Left forelimb (tissue), 1 donor: ENCODE measurements at regions not wholly inside any gene's neighbourhood (a gene's known extent, or its start where the extent isn't known, plus 50 kb on each side); places are given as distances from the start of the nearest gene placed in this dataset.

Experiments
- DNase-seq: peaks from one replicate; pipeline ENCODE4 v3.0.0-alpha.2; 2018; ENCODE audit warnings: low spot score

DNA sequence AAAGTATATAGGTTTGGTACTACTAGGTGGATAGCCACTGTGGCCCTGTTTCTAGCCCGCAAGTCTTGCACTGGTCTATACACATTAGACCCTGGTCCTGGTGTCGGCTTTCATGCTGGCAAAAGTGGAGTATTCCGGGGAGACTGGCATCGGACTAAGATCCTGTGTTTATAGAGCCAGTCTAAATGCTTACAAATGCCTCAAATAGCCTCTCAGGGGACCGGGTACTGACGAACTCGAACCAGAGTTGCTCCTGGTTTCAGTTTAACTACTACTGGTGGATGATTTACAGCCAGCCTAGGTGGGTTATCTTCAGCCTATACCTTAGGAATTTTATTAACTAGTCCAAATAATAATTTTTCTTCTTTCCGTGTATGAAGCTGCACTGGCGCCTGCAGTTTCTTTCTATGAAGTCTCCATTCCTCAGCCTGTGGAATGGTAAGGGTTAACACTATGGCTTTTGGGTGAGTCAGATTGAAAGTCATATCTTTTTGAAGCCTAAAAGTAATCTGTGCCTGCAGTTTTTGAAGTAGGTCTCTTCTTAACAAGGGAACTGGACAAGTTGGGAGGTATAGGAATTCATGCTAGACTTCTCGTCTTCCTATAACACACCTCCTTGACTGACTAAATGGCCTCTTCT is 51.3 kb downstream of the OR10H4 start:
- no peak for DNase-seq

DNA sequence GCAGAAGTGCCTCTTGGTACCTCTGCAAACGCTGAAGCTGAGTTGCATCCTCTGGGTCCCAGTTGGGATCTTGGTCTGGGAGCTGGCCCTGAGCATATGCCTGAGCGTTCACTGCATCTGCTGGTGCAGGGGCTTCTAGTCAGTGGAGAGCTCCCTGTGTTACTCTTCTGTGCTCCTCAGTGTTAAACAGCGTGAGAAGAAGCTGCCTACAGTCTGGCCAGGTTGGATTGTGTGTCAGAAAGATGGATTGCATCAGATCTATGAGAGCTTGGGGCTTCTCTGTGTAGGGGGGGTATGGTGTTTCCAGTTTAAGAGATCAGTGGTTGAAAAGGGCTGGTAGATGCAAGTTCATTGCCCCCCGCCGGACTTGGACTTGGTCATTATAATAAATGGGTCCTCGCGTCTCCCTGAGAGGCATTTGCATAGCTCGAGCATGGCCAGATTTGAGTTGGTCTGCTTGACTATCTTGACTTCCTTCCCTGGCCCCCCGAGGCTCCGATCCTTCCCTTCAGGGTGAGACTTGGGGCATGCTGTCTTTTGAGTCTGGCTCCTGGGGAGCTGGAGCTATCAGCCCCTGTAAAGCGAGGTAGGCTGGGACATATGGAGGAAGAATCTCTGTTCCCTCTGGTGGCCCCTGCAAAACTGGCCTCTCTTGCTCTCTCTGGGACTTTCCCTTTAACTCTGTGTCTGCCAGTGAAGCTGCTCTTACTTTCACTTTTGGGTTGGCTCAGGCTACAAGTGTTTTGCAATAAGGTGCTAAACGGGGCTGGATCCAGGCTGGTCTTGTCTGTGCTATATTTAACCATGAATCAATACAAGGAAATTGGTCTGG is 52.9 kb downstream of the OR10H4 start:
- DNase-seq: no peak

DNA sequence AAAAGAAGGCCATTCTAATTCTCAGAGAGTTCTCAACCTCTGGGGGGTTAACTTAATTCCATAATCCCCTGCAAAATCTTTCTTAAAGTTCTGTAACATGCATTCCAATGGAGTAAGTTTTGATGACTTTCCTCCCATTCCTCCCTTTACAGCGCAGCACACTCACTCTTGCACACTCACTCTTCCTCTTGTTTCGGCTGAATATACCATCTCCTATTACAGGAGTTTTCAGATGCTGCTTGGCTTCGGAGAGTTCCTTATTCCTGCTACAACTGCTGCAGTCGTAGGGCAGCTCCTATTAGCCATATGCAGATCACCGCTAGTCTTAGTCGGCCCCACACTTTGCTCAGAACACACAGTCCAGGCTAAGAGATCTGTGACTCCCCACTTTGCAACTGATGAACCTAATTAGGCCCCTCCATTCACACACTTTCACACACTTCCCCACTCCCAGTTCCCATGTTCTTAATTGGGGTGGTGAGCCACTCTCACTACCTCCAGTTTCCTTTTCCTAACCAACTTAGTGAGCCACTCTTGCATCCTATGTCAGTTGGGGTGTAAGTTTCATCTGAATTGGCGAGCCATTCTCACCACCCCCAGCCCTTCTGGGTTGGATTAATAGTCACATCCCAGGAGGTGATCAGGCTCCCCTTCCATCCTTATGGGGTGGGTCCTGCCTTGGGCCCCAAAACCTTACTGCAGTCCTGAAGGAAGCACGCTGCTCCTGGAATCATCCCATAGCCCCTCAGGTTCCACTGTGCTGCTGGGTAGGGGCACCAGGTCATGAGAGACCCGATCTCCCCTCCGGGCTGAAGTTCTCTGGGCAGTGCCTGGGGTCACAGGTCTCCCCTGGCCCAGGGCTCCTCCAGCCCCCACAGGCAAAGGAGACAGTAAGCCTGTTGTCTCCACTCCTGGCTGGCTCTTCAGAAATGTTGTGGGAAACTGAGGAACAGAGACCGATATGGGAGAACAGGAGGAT is 53.9 kb downstream of the OR10H4 start:
- DNase-seq: no peak

DNA sequence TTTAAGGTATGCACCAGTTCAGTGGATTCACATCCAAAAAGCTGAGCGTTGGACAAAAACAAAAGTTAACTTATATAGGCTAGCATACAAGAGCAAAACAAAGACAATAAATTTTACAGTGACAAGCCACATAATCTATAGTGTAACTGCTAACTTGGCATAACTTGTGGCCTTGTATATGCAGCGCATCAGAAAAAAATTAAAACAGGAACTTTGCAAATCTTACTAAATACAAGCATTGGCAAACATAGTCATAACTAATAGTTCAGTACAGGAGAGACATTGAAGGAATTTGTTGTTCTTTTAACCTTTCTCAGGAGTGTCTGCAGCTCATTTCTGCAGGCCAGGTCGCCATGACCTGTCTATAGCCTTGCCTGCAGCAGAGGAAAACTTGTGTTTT is 54.6 kb downstream of the OR10H4 start:
- no peak for DNase-seq

DNA sequence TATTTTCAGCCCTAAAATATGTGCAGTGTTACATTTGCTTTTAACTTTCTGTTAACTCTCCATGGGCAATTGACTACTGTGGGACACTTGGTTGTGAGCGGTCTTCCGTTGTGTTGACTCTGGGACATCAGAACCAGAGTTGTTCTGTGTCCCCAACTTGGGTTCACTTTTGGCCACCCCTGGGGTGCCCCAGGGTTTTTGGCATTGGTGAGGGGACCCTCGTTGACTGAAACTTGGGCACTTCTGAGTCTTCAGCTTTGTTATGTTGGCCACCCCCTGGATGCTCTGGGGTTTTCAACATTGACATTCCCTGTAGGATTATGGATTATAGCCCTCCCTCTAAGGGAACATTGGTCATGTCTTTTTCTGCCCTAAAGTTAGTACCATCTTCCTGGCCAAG is 57.1 kb downstream of the OR10H4 start:
- no peak for DNase-seq

DNA sequence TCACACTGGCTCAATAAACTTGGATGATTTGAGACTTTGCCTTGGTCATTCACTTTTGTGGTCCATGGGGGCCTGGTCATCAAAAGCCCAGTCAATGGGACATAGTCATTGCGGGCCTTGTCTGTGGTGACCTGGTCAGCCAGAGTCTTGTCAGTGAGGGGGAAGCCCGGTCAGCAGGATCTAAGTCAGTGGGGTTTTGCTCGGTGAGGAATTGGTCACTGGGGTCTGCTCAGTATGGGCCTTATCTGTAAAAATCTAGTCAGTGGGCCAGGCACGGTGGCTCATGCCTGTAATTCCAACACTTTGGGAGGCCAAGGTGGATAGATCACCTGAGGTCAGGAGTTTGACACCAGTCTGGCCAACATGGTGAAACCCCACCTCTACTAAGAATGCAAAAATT is 63.7 kb upstream of the TPM4 start:
- DNase-seq: no peak

DNA sequence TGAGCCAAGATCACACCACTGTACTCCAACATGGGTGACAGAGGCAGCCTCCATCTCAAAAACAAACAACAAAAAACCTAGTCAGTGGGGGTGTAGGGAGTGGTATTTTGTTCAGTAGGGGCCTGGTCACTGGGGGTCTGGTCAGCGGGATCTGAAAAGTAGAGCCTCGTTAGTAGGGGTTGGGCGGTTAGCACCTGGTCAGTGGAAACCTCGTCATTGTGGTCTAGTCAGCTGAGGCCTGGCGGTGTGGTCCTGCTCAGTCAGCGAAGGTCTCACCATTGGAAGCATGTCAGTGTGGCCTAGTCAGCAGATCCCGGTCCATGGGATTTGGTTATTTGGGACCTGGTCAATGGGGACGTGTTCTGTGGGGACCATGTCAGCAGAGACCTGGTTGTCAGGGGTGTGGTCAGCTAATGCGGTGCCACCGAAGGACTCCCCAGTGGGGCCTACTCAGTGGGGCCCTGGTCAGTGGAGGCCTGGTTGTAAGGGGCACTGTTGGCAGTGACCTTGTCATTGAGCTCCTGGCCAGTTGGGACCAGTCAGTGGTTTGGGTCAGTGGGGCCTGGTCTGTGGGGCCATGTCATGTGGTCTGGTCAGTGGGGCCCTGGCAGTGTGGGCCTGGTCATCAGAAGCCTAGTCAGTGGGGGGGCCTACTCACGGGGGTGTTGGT is 63.0 kb upstream of the TPM4 start:
- DNase-seq: no peak

DNA sequence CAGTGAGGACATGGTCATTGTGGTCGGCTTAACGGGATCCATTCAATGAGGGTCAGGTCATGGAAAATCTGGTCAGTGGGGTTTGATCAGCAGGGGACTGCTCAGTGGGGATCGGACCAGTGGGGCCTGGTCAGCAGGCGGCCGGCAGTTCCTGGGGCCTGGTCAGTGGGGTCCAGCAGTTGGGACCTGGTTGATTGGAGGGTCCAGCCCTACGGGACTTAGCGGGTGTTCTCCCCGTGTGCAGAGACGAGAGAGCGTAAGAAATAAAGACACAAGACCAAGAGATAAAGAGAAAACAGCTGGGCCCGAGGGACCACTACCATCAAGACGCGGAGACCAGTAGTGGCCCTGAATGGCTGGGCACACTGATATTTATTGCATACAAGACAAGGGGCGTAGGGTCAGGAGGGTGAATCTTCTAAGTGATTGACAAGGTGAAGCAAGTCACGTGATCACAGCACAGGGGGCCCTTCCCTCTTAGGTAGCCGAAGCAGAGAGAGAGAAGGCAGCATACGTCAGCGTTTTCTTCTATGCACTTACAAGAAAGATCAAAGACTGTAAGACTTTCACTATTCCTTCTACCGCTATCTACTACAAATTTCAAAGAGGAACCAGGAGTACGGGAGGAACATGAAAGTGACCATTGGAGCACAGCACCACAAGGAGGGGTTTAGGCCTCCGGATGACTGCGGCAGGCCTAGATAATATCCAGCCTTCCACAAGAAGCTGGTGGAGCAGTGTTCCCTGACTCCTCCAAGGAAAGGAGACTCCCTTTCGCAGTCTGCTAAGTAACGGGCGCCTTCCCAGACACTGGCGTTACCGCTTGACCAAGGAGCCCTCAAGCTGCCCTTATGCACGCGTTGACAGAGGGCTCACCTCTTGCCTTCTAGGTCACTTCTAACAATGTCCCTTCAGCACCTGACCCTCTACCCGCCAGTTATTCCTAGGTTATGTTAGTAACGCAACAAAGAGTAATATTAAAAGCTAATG is 62.1 kb upstream of the TPM4 start:
- no peak for DNase-seq

DNA sequence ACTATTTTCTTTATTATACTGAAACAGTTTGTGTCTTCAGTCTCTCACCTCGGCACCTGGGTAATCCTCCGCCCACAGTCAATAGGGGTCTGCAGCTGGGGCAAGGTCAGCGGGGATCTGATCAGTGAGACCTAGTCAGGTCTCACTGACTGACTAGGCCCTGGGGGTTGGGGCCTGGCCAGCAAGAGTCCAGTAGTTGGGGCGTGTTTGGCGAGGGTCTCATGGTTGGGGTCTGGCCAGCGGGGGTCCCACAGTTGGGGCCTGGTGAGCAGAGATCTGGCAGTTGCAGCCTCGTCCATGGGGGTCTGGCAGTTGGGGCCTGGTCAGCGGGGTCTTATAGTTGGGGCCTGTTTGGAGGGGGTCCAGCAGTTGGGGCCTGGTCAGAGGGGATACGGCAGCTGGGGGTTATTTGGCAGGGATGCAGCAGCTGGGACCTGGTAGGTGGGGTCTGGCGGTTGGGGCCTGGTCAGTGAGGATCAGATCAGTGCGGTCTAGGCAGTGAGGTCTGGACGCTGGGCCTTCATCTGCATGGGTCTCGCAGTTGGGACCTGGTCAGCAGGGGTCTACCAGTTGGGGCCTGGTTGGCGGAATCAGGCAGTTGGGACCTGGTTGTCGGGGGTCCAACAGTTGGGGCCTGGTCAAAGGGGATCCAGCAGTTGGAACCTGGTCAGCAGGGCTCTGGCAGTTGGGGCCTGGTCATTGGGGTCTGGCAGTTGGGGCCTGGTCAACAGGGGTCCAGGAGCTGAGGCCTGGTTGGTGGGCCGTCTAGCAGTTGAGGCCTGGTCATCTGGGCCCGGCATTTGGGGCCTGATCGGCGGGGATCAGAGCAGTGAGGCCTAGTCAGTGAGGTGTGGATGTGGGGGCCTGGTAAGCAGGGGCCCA is 61.1 kb upstream of the TPM4 start:
- DNase-seq: no peak

DNA sequence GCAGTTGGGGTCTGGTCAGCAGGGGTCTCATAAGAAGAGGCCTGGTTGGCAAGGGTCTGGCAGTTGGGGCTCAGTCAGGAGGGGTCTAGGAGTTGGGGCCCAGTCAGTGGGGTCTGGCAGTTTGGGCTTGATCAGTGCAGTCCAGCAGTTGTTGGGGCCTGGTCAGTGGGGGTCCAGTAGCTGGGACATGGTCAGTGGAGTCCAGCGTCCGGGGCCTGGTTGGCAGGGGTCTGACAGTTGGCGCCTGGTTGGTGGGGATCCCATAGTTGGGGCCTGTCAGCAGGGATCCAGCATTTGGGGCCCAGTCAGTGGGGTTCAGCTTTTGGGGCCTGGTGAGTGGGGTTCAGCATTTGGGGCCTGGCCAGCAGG is 60.5 kb upstream of the TPM4 start:
- DNase-seq: no peak

DNA sequence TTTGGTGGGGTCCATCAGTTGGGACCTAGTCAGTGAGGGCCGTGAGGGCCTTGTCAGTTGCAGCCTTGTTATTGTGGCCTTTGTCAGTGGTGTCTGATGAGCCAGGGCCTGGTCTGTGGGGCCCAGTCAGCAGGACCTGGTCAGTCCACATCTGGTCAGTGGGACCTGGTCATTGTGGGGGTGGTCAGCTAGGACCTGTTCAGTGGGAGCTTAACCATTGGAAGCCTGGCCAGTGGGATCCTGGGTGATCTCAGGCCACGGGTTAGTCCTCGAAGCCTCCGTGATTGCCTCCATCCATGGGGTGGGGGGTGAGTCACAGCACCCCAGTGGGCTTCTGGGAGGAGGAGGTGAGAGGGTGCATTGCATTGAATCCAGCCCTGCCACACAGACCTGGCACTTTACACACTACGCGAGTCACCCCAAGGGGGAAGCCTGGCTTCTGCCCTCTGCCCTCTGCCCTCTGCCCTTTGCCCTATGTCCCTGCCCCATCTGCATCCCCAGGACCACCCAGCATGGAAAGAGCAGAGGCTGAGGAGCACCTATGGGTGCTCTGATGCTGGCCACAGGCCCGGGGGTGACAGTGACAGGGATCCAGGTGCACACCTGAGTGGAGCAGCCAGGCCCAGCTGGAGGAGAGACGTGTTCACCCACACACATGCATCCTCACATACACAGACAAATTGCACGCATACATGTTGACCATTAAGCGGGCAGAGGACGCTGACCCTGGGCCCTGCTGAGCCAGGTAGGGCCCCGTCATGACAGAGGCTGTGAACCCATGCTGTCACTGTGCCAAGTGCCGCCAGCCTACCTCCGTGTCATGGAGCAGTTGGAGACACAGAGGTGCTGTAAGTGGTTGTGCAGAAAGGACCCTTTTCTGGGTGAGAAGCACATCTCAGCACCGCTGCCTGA is 59.8 kb upstream of the TPM4 start:
- no peak for DNase-seq

DNA sequence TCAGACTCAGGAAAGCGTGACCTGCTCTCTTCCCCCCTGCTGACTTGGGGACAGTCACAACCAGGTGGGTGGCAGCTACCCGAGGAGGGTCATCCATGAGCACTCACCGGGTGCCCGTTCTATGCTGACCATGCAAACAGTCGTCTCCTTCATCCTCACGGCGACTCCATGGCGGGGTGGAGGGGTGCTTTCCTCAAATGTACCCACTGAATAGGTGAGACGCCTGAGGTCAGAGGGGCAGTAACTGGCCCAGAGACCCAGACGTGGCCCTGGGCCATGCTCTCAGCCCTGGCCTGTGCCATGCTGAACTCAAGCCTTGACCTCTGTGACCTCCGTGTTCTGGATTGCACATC is 59.2 kb upstream of the TPM4 start:
- no peak for DNase-seq

DNA sequence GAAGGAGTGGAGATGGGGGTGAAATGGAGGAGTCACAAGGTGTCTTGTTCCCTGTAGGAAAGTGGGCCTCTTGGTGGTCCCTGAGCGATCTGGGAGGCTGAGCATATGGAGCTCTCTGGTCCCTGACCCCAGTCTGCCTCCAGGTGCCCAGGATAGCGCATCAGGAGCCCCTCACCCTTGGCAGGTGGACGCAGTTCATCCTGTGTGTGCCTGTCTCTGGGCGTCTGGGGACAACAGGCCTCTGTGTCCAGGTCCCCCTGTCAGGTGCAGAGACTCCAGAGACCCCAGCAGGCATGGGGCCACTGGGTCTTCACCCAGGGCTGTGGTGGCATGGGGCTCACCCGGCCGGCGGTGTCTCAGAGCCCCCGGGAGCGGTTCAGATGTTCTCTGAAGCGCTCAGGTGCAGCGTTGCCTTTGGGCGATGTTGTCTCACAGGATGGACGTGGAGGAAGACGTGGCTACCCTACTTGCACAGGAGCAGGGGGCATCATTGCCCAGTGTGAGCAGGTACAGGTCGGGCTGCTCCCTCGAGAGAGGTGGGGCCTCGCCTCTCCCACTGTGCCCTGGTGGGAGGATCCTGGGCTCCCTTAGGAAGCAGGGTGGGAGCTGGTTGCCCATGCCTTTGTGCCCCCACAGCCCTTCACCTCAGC is 58.1 kb upstream of the TPM4 start:
- DNase-seq: no peak

DNA sequence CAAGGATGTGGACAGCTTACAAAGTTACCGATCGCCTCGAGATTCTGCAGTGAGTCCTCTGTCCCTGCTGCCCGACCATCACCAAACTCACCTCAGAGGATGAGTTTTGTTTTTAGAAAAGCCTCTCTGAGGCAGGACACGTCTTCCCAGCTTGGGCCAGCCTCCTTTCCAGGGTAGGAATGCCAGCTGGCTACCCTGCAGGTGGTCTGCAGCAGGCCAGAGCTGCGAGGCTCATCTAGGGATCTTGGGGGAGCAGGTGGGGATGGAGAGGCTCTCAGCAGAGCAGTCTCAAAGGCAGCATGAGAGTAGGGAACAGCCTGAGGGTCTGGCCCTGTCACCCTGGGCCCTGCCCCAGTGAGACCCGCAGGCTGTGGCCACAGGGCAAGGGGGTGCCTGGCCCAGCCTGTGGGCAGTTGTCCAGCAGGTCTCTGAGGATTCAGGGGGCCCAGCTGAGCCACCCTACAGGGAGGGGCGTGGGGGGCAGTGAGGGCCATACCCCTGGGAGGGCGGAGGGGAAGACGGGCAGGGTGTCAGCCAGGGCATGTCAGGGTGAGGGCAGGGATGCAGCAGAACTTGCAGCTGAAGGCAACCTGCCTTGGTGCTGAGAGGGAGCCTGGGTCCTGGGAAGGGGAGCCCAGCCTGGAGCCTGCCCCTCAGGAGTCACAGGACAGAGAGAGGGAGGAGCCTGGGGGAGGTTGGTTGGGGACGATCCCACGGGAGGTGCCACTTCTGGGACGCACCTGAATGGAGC is 57.3 kb upstream of the TPM4 start:
- no peak for DNase-seq

DNA sequence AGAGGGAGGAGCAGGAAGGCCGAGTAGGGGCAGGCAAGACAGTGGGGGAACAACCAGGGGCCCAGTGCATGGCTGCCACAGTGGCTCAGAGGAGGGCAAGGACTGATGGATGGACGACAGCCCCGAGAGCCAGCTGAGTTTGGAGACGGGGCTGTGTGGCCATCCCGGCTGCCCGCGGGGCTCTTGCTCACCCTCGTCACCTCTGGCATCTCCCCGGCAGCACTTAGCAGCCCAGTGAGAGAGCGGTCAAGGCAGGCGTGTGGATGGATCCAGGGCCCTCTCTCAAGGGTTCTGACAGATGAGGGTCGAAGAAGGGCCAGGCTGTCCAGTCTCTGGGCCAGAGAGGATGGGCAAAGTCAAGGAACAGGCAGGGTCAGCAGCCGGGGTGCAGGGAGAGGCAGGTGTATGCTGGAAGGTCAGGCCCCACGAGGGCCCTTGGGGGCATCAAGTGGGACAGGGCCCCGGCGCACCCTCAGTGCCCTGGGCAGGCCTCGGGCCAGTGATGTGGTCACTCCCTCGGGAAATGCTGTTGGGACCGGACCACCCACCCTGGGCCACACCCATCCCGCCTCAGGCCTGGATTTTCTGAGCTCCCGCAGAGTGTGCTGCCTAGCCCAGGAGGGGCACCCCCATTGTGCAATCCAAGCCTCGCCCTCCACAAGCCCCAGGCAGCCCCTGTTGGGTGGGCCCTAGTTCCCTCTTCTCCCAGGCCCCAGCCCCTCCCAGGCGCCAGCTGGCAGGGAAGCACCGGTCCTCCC is 56.4 kb upstream of the TPM4 start:
- no peak for DNase-seq

DNA sequence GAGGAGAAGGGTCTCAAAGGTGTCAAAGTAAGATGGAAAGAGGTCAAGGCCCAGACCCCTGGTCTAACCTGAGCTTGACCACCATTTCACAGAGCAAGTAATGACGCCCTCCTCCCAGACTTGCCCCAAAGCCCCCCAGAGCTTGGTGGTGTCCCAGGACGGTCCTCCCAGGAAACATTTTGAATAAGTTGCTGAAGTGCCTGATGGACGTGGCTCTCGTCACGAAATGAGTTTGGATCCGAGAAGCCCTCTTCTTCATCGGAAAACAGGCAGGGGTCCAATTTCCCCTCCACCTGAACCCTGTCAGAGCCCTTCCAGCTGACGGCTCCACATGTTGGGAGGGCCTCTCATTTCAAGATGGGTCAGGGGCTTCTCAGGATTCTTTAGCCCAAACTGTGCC is 54.5 kb upstream of the TPM4 start:
- peak; percentile 36 for DNase-seq

DNA sequence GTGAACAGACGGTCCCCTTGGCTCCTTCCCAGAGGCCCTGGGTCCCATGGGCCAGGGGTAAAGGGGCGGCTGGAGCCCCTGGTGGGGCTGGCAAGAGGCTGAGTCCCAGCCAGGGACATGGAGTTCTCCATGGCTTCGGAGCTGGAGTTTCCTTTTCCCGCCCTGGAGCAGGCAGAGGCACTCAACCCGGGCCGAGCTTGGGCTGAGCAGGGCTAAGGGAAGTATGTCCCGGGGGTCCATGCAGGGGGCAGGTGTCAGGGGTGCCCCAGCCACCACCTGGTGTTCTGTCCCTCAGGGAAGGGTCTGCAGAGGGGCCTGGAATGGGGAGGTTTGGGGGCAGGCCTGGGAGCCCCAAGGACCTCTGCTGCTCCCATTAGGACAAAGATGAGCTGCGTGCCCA is 54.0 kb upstream of the TPM4 start:
- peak; percentile 62 for DNase-seq
